Neural crest cell (in vitro differentiated cells): ENCODE measurements at regions not wholly inside any gene's neighbourhood (a gene's known extent, or its start where the extent isn't known, plus 50 kb on each side); places are given as distances from the start of the nearest gene placed in this dataset.

Source experiments
- DNase-seq: peaks from one replicate; pipeline ENCODE4 v3.0.0; 2021; ENCODE audit warnings: low read depth, mixed read lengths, low spot score
- H3K27ac Mint-ChIP-seq: one replicate; pipeline ENCODE4 v1.8.0; 2021; ENCODE audit warnings: mild to moderate bottlenecking, mixed read lengths; ENCODE audit not compliant: unreplicated experiment
- H3K27me3 Mint-ChIP-seq: 2 replicates; pipeline ENCODE4 v1.8.0; 2021; ENCODE audit warnings: low read depth, mild to moderate bottlenecking, mixed read lengths
- H3K36me3 Mint-ChIP-seq: 2 replicates; pipeline ENCODE4 v1.8.0; 2021; ENCODE audit warnings: low read depth, mild to moderate bottlenecking, mixed read lengths
- H3K4me1 Mint-ChIP-seq: 2 replicates; pipeline ENCODE4 v1.8.0; 2021; ENCODE audit warnings: mixed read lengths
- H3K4me3 Mint-ChIP-seq: one replicate; pipeline ENCODE4 v1.8.0; 2021; ENCODE audit warnings: mild to moderate bottlenecking, mixed read lengths
- H3K9me3 Mint-ChIP-seq: 2 replicates; pipeline ENCODE4 v1.8.0; 2021; ENCODE audit warnings: mixed read lengths
- CTCF ChIP-seq: fragments of 200-600 bp; sonication (generic); conservative IDR thresholded peaks from 2 replicates; pipeline ENCODE4 v1.5.0; 2021; ENCODE audit warnings: antibody characterized with exemption, mild to moderate bottlenecking

GRCh38 chr12:59079472-59079871 is 159.2 kb upstream of the LRIG3 start:
- no peaks in the 10 kb centered on the region for H3K27me3 Mint-ChIP-seq
- H3K36me3 Mint-ChIP-seq: no peaks in the 10 kb centered on the region
- no peak for TF ChIP-seq CTCF
- H3K9me3 Mint-ChIP-seq: no peaks in the 10 kb centered on the region
- H3K4me1 Mint-ChIP-seq: peaks cover 27% of the 10 kb centered on the region
- no peak overlapping the region for H3K27ac Mint-ChIP-seq
- H3K4me3 Mint-ChIP-seq: no peak overlapping the region
- no peak for DNase-seq

GRCh38 chr12:59079002-59079401 is 158.7 kb upstream of the LRIG3 start:
- Mint-ChIP-seq H3K27me3 (no peaks in the 10 kb centered on the region), H3K36me3 (no peaks in the 10 kb centered on the region), H3K4me3 (no peak overlapping the region), H3K27ac (no peak overlapping the region), H3K4me1 (peaks cover 22% of the 10 kb centered on the region), H3K9me3 (no peaks in the 10 kb centered on the region)
- no peak for TF ChIP-seq CTCF
- DNase-seq: no peak

DNA sequence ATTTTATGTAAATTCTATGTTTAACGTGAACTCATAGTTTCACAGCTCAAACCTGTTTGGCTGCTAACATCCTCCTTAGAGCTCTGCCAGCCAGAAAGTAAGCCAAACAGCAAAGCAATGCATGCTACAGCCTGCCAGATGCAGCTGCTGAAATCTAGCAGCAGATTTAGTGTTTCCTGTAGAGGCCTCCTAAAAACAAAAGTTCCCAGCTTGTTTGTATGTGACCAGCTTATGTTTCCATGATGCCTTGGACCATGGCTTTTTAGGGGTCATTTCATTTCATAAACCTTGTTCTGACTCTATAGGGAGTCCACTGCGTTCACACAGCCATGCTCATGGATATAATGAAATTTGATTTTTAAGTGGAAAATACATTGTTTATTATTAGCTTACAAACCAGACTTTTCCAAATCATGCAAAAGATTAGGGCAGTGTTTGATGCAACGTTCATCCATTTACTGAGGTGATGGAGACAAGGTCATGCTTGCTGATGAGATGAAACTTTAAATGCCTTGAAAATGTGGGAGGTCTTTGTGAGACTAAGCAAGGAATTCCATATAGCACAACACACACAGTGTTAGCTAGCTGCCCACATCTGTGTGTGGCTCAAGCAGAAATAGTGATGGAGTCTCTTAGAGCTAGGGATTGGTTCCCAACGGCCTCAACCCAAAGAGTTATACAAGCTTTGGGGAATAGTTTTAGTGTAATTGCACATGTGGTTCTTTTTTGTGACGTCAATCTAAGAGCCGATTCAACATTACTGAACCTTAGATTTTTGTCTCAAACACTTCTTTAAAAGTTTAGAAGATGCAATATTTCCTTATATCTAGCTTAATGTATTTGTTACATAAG is 157.5 kb upstream of the LRIG3 start:
- no peaks in the 10 kb centered on the region for H3K27me3 Mint-ChIP-seq
- H3K36me3 Mint-ChIP-seq: no peaks in the 10 kb centered on the region
- H3K4me3 Mint-ChIP-seq: no peak overlapping the region
- H3K27ac Mint-ChIP-seq: peak overlapping the region; percentile 13
- TF ChIP-seq CTCF: no peak
- H3K4me1 Mint-ChIP-seq: peaks cover 17% of the 10 kb centered on the region
- no peaks in the 10 kb centered on the region for H3K9me3 Mint-ChIP-seq
- DNase-seq: no peak

- no peak overlapping the region for H3K4me3 Mint-ChIP-seq
- no peak for DNase-seq
- TF ChIP-seq CTCF: no peak
- no peaks in the 10 kb centered on the region for H3K36me3 Mint-ChIP-seq
- no peaks in the 10 kb centered on the region for H3K27me3 Mint-ChIP-seq
- H3K27ac Mint-ChIP-seq: no peak overlapping the region
- no peaks in the 10 kb centered on the region for H3K9me3 Mint-ChIP-seq
- H3K4me1 Mint-ChIP-seq: peaks cover 17% of the 10 kb centered on the region
Measured at GRCh38 chr12:59077153-59077552, 156.8 kb upstream of the LRIG3 start.

GRCh38 chr12:59076622-59077021 is 156.3 kb upstream of the LRIG3 start:
- peaks cover 17% of the 10 kb centered on the region for H3K4me1 Mint-ChIP-seq
- no peak overlapping the region for H3K27ac Mint-ChIP-seq
- H3K36me3 Mint-ChIP-seq: no peaks in the 10 kb centered on the region
- H3K4me3 Mint-ChIP-seq: no peak overlapping the region
- no peaks in the 10 kb centered on the region for H3K27me3 Mint-ChIP-seq
- H3K9me3 Mint-ChIP-seq: no peaks in the 10 kb centered on the region
- TF ChIP-seq CTCF: no peak
- DNase-seq: no peak
